ENCODE measurements at regions not wholly inside any gene's neighbourhood (a gene's known extent, or its start where the extent isn't known, plus 50 kb on each side); places are given as distances from the start of the nearest gene placed in this dataset.

DNA sequence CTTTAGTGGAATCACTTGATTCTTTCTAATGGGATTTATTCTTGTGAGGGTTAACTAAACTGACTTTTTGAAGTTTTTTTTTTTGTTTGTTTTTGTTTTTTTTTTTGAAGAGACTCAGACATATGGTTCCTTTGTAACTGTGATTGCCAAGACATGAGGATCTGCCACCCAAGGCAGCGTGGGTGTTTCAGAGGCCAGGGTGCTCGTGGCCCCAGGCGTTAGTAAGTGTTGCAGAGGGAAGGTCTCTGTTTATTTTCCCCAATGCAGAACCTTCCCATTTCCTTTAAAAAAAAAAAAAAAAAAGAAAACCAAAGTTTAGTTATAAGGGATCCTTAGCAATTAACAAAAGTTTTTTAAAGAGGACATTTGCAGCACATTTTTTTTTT, 94.8 kb downstream of the CTTN start:
- H3K27ac ChIP-seq (ENCODE audit: low read length), result no peak overlapping the region
- H4K20me1 ChIP-seq (ENCODE audit: insufficient read depth), result no peaks in the 10 kb centered on the region
- H3K9me2 ChIP-seq (ENCODE audit: insufficient read depth, low read length), result no peaks in the 10 kb centered on the region
- no peak overlapping the region for H2AFZ ChIP-seq (ENCODE audit: low read depth, low read length)
- H3K4me3 ChIP-seq (ENCODE audit: low read length), result no peak overlapping the region
- H3K79me2 ChIP-seq (replicated peaks; ENCODE audit: insufficient read depth, low read length), result no peaks in the 10 kb centered on the region
- TF ChIP-seq POLR2AphosphoS5 (IDR thresholded peaks at IDR 0.05) (no peak), EZH2 (IDR thresholded peaks at IDR 0.05; ENCODE audit: borderline replicate concordance, insufficient read depth, low read length, poor library complexity, severe bottlenecking) (no peak), EP300 (conservative IDR thresholded peaks at IDR 0.05; ENCODE audit: poor library complexity, severe bottlenecking) (no peak), SMC3 (conservative IDR thresholded peaks at IDR 0.05; ENCODE audit: poor library complexity) (no peak), RAD21 (conservative IDR thresholded peaks at IDR 0.05) (no peak), TAF1 (IDR thresholded peaks at IDR 0.05; ENCODE audit: low read depth) (no peak), MXI1 (conservative IDR thresholded peaks at IDR 0.05; ENCODE audit: poor library complexity, severe bottlenecking) (no peak)
- TF ChIP-seq, protein P1, sequence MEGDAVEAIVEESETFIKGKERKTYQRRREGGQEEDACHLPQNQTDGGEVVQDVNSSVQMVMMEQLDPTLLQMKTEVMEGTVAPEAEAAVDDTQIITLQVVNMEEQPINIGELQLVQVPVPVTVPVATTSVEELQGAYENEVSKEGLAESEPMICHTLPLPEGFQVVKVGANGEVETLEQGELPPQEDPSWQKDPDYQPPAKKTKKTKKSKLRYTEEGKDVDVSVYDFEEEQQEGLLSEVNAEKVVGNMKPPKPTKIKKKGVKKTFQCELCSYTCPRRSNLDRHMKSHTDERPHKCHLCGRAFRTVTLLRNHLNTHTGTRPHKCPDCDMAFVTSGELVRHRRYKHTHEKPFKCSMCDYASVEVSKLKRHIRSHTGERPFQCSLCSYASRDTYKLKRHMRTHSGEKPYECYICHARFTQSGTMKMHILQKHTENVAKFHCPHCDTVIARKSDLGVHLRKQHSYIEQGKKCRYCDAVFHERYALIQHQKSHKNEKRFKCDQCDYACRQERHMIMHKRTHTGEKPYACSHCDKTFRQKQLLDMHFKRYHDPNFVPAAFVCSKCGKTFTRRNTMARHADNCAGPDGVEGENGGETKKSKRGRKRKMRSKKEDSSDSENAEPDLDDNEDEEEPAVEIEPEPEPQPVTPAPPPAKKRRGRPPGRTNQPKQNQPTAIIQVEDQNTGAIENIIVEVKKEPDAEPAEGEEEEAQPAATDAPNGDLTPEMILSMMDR (IDR thresholded peaks at IDR 0.05; ENCODE audit: poor library complexity, severe bottlenecking), result no peak
- TF ChIP-seq, protein P2, sequence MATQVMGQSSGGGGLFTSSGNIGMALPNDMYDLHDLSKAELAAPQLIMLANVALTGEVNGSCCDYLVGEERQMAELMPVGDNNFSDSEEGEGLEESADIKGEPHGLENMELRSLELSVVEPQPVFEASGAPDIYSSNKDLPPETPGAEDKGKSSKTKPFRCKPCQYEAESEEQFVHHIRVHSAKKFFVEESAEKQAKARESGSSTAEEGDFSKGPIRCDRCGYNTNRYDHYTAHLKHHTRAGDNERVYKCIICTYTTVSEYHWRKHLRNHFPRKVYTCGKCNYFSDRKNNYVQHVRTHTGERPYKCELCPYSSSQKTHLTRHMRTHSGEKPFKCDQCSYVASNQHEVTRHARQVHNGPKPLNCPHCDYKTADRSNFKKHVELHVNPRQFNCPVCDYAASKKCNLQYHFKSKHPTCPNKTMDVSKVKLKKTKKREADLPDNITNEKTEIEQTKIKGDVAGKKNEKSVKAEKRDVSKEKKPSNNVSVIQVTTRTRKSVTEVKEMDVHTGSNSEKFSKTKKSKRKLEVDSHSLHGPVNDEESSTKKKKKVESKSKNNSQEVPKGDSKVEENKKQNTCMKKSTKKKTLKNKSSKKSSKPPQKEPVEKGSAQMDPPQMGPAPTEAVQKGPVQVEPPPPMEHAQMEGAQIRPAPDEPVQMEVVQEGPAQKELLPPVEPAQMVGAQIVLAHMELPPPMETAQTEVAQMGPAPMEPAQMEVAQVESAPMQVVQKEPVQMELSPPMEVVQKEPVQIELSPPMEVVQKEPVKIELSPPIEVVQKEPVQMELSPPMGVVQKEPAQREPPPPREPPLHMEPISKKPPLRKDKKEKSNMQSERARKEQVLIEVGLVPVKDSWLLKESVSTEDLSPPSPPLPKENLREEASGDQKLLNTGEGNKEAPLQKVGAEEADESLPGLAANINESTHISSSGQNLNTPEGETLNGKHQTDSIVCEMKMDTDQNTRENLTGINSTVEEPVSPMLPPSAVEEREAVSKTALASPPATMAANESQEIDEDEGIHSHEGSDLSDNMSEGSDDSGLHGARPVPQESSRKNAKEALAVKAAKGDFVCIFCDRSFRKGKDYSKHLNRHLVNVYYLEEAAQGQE (IDR thresholded peaks at IDR 0.05; ENCODE audit: borderline replicate concordance), result no peak
- H3K36me3 ChIP-seq (ENCODE audit: insufficient read depth, low read length), result peaks cover 15% of the 10 kb centered on the region
- no peak overlapping the region for H3K9ac ChIP-seq (ENCODE audit: low read length)
- H3F3A ChIP-seq (ENCODE audit: insufficient read depth, low read length, poor library complexity, severe bottlenecking), result no peaks in the 10 kb centered on the region
- peaks cover 6% of the 10 kb centered on the region for H3K9me3 ChIP-seq (ENCODE audit: low read length)
- no peaks in the 10 kb centered on the region for H3K27me3 ChIP-seq (ENCODE audit: insufficient read depth, low read depth, low read length)
- no peak overlapping the region for H3K4me2 ChIP-seq (ENCODE audit: low read length)

DNA sequence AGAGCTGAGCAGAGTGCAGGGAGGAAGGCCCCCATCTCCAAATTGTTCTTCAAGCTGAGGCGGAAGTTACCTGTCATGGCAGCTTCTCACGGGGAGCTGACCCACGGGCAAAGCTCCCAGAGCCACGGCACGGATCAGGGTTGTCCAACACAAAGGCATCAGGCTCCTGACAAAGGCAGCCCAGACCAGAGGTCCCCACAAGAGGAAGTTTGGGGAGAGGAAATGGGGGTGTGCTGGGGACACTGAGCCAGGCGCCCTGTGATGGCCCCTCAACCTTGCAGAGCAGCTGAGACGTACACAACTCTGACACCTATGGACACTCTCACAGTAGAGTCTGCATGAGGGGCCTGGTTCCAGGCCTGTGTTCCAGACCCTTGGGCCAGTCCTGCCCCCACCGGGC, 95.6 kb downstream of the CTTN start:
- no peak overlapping the region for H3K27ac ChIP-seq (ENCODE audit: low read length)
- peaks cover 15% of the 10 kb centered on the region for H3K36me3 ChIP-seq (ENCODE audit: insufficient read depth, low read length)
- H3K9me3 ChIP-seq (ENCODE audit: low read length), result peaks cover 6% of the 10 kb centered on the region
- no peak overlapping the region for H3K4me3 ChIP-seq (ENCODE audit: low read length)
- H3K79me2 ChIP-seq (replicated peaks; ENCODE audit: insufficient read depth, low read length), result no peaks in the 10 kb centered on the region
- no peaks in the 10 kb centered on the region for H3K9me2 ChIP-seq (ENCODE audit: insufficient read depth, low read length)
- H3F3A ChIP-seq (ENCODE audit: insufficient read depth, low read length, poor library complexity, severe bottlenecking), result no peaks in the 10 kb centered on the region
- H3K9ac ChIP-seq (ENCODE audit: low read length), result no peak overlapping the region
- no peaks in the 10 kb centered on the region for H3K27me3 ChIP-seq (ENCODE audit: insufficient read depth, low read depth, low read length)
- H2AFZ ChIP-seq (ENCODE audit: low read depth, low read length), result no peak overlapping the region
- H4K20me1 ChIP-seq (ENCODE audit: insufficient read depth), result no peaks in the 10 kb centered on the region
- TF ChIP-seq, protein P1 (IDR thresholded peaks at IDR 0.05; ENCODE audit: poor library complexity, severe bottlenecking), result no peak
- no peak for TF ChIP-seq TAF1 (IDR thresholded peaks at IDR 0.05; ENCODE audit: low read depth)
- TF ChIP-seq MXI1 (conservative IDR thresholded peaks at IDR 0.05; ENCODE audit: poor library complexity, severe bottlenecking), result no peak
- no peak for TF ChIP-seq SMC3 (conservative IDR thresholded peaks at IDR 0.05; ENCODE audit: poor library complexity)
- TF ChIP-seq POLR2AphosphoS5 (IDR thresholded peaks at IDR 0.05), result no peak
- TF ChIP-seq RAD21 (conservative IDR thresholded peaks at IDR 0.05), result no peak
- TF ChIP-seq EZH2 (IDR thresholded peaks at IDR 0.05; ENCODE audit: borderline replicate concordance, insufficient read depth, low read length, poor library complexity, severe bottlenecking), result no peak
- TF ChIP-seq EP300 (conservative IDR thresholded peaks at IDR 0.05; ENCODE audit: poor library complexity, severe bottlenecking), result no peak
- TF ChIP-seq, protein P2 (IDR thresholded peaks at IDR 0.05; ENCODE audit: borderline replicate concordance), result no peak
- H3K4me2 ChIP-seq (ENCODE audit: low read length), result no peak overlapping the region
